Gastrocnemius medialis (tissue), 4 donors: ENCODE measurements at regions not wholly inside any gene's neighbourhood (a gene's known extent, or its start where the extent isn't known, plus 50 kb on each side); places are given as distances from the start of the nearest gene placed in this dataset.

Source experiments
- CTCF ChIP-seq, 5 experiments: fragments of 450-650 bp in 3 of 5; fragments of 200-600 bp in 2 of 5; sonication (generic) in 2 of 5; IDR thresholded peaks in 4 of 5; conservative IDR thresholded peaks in 1 of 5; 1 replicate in 4 of 5; 2 replicates in 1 of 5; pipeline ENCODE4 v1.5.1; 2016 to 2019; ENCODE audit warnings: antibody characterized with exemption in 5 of 5, mild to moderate bottlenecking in 3 of 5, moderate library complexity in 3 of 5
- POLR2A ChIP-seq, 2 donors: fragments of 450-650 bp; IDR thresholded peaks; one replicate each; pipeline ENCODE4 v1.6.1; 2017; ENCODE audit warnings: antibody characterized with exemption in 2 of 2, mild to moderate bottlenecking in 2 of 2, moderate library complexity in 2 of 2

- TF ChIP-seq CTCF (IDR thresholded peaks at IDR 0.05 in 4 of 5, conservative IDR thresholded peaks at IDR 0.05 in 1 of 5) (no peak), POLR2A (IDR thresholded peaks at IDR 0.05) (no peak)
These were observed 124.5 kb upstream of the GDF10 start for GRCh38 chr10:47175181-47176123.
